ENCODE measurements at regions not wholly inside any gene's neighbourhood (a gene's known extent, or its start where the extent isn't known, plus 50 kb on each side); places are given as distances from the start of the nearest gene placed in this dataset.

GRCh38 chr4:178356725-178357124 lies 914.5 kb upstream of the AGA start:
- FAIRE-seq (no peak), DNase-seq (peak in 1 of 5 donors; percentile 20)
- H3K9me3 ChIP-seq (ENCODE audit: control insufficient read depth in 2 of 3, insufficient read depth in 1 of 3, low read length in 3 of 3), result no peaks in the 10 kb centered on the region
- H3K9ac ChIP-seq (ENCODE audit: low read length in 3 of 3), result no peak overlapping the region
- TF ChIP-seq CTCF (IDR thresholded peaks at IDR 0.05; ENCODE audit: borderline replicate concordance, extremely low read depth, insufficient read depth), result no peak
- no peaks in the 10 kb centered on the region for H3K27me3 ChIP-seq (ENCODE audit: control insufficient read depth, insufficient read depth, low read length)
- H3K4me1 ChIP-seq (ENCODE audit: control insufficient read depth in 2 of 3, insufficient read depth in 2 of 3, low read depth in 1 of 3, low read length in 3 of 3), result no peaks in the 10 kb centered on the region
- H3K36me3 ChIP-seq (ENCODE audit: control insufficient read depth in 2 of 3, insufficient read depth in 3 of 3, low read length in 3 of 3), result no peaks in the 10 kb centered on the region
- H3K27ac ChIP-seq (ENCODE audit: low read depth in 2 of 2, low read length in 2 of 2), result no peak overlapping the region
- no peak overlapping the region for H3K4me3 ChIP-seq (ENCODE audit: low read length in 3 of 3)
- intact Hi-C loops (cut with DNase I), result no loop called here

- Histone ChIP-seq H3K9me3 (ENCODE audit: control insufficient read depth in 2 of 3, insufficient read depth in 1 of 3, low read length in 3 of 3) (no peaks in the 10 kb centered on the region), H3K36me3 (ENCODE audit: control insufficient read depth in 2 of 3, insufficient read depth in 3 of 3, low read length in 3 of 3) (no peaks in the 10 kb centered on the region), H3K27me3 (ENCODE audit: control insufficient read depth, insufficient read depth, low read length) (no peaks in the 10 kb centered on the region), H3K9ac (ENCODE audit: low read length in 3 of 3) (no peak overlapping the region), H3K4me3 (ENCODE audit: low read length in 3 of 3) (no peak overlapping the region), H3K4me1 (ENCODE audit: control insufficient read depth in 2 of 3, insufficient read depth in 2 of 3, low read depth in 1 of 3, low read length in 3 of 3) (no peaks in the 10 kb centered on the region), H3K27ac (ENCODE audit: low read depth in 2 of 2, low read length in 2 of 2) (no peak overlapping the region)
- intact Hi-C loops (cut with DNase I), result no loop called here
- no peak for TF ChIP-seq CTCF (IDR thresholded peaks at IDR 0.05; ENCODE audit: borderline replicate concordance, extremely low read depth, insufficient read depth)
- DNase-seq, result no peak
- FAIRE-seq, result peak; percentile 30
Measured at GRCh38 chr4:178385481-178385880, 943.2 kb upstream of the AGA start.

- Histone ChIP-seq H3K9me3 (ENCODE audit: control insufficient read depth in 2 of 3, insufficient read depth in 1 of 3, low read length in 3 of 3) (no peaks in the 10 kb centered on the region), H3K9ac (ENCODE audit: low read length in 3 of 3) (no peak overlapping the region), H3K36me3 (ENCODE audit: control insufficient read depth in 2 of 3, insufficient read depth in 3 of 3, low read length in 3 of 3) (no peaks in the 10 kb centered on the region), H3K4me3 (ENCODE audit: low read length in 3 of 3) (no peak overlapping the region), H3K4me1 (ENCODE audit: control insufficient read depth in 2 of 3, insufficient read depth in 2 of 3, low read depth in 1 of 3, low read length in 3 of 3) (no peaks in the 10 kb centered on the region), H3K27ac (ENCODE audit: low read depth in 2 of 2, low read length in 2 of 2) (no peak overlapping the region), H3K27me3 (ENCODE audit: control insufficient read depth, insufficient read depth, low read length) (no peaks in the 10 kb centered on the region)
- intact Hi-C loops (cut with DNase I), result no loop called here
- DNase-seq, result no peak
- no peak for FAIRE-seq
- no peak for TF ChIP-seq CTCF (IDR thresholded peaks at IDR 0.05; ENCODE audit: borderline replicate concordance, extremely low read depth, insufficient read depth)
Measured at GRCh38 chr4:178387756-178388155, 945.5 kb upstream of the AGA start.

GRCh38 chr4:178395798-178396197 lies 953.6 kb upstream of the AGA start:
- H3K9ac ChIP-seq (ENCODE audit: low read length in 3 of 3), result no peak overlapping the region
- no peak for FAIRE-seq
- H3K27me3 ChIP-seq (ENCODE audit: control insufficient read depth, insufficient read depth, low read length), result no peaks in the 10 kb centered on the region
- no peak overlapping the region for H3K4me3 ChIP-seq (ENCODE audit: low read length in 3 of 3)
- no peaks in the 10 kb centered on the region for H3K9me3 ChIP-seq (ENCODE audit: control insufficient read depth in 2 of 3, insufficient read depth in 1 of 3, low read length in 3 of 3)
- no peaks in the 10 kb centered on the region for H3K4me1 ChIP-seq (ENCODE audit: control insufficient read depth in 2 of 3, insufficient read depth in 2 of 3, low read depth in 1 of 3, low read length in 3 of 3)
- DNase-seq, result no peak
- no peak overlapping the region for H3K27ac ChIP-seq (ENCODE audit: low read depth in 2 of 2, low read length in 2 of 2)
- no peaks in the 10 kb centered on the region for H3K36me3 ChIP-seq (ENCODE audit: control insufficient read depth in 2 of 3, insufficient read depth in 3 of 3, low read length in 3 of 3)
- no peak for TF ChIP-seq CTCF (IDR thresholded peaks at IDR 0.05; ENCODE audit: borderline replicate concordance, extremely low read depth, insufficient read depth)
- intact Hi-C loops (cut with DNase I), result no loop called here

Measured in kidney (tissue), 13 donors.